ENCODE measurements at regions not wholly inside any gene's neighbourhood (a gene's known extent, or its start where the extent isn't known, plus 50 kb on each side); places are given as distances from the start of the nearest gene placed in this dataset.

DNA sequence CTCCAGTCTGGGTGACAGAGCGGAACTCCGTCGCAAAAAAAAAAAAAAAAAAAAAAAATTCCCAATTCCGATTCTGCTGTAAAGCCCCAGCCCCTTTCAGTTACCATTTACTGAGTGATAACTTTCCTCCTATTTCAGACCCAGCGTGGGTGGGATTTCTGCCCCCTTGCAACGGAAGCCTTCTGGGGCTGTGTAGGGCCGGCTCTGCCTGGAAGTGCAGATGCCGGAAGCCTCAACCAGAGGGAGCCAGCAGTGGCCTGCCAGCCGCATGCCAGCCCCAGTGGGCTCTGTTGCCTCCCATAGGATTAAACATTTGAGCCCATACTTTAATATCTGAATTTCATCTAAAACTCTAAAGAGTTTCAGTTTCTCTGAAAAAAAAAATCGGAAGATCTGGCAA, 60.0 kb upstream of the NUP50 start:
- no peak for FAIRE-seq
- Histone ChIP-seq H3K9me1 (ENCODE audit: control insufficient read depth, insufficient read depth, low read length) (no peaks in the 10 kb centered on the region), H2AFZ (ENCODE audit: low read depth, low read length) (no peak overlapping the region), H3K4me2 (ENCODE audit: insufficient read depth, low read length) (no peak overlapping the region), H3K9me3 (replicated peaks; ENCODE audit: control insufficient read depth, insufficient read depth, low read depth, low read length) (no peaks in the 10 kb centered on the region), H3K36me3 (ENCODE audit: control insufficient read depth, insufficient read depth, low read length) (no peaks in the 10 kb centered on the region), H3K9ac (ENCODE audit: insufficient read depth in 1 of 2, low read depth in 2 of 2, low read length in 2 of 2) (no peak overlapping the region), H3K4me3 (no peak overlapping the region), H4K20me1 (replicated peaks; ENCODE audit: control insufficient read depth, insufficient read depth, low read length) (no peaks in the 10 kb centered on the region), H3K27ac (ENCODE audit: extremely low read depth, low read depth, low read length) (no peak overlapping the region), H3K79me2 (ENCODE audit: control insufficient read depth, insufficient read depth, low read length) (no peaks in the 10 kb centered on the region), H3K27me3 (ENCODE audit: control insufficient read depth in 2 of 2, insufficient read depth in 2 of 2, low read length in 2 of 2) (peaks cover 2 to 19% of the 10 kb centered on the region in 2 experiments; a peak in 3 of 5 replicates), H3K4me1 (replicated peaks in 1 of 2; ENCODE audit: control insufficient read depth in 2 of 2, insufficient read depth in 2 of 2, low read length in 2 of 2) (no peaks in the 10 kb centered on the region; a peak in 1 of 5 replicates)
- no peak for DNase-seq (ENCODE audit: extremely low read depth in 1 of 4, low spot score in 3 of 4)
- TF ChIP-seq, protein P1, sequence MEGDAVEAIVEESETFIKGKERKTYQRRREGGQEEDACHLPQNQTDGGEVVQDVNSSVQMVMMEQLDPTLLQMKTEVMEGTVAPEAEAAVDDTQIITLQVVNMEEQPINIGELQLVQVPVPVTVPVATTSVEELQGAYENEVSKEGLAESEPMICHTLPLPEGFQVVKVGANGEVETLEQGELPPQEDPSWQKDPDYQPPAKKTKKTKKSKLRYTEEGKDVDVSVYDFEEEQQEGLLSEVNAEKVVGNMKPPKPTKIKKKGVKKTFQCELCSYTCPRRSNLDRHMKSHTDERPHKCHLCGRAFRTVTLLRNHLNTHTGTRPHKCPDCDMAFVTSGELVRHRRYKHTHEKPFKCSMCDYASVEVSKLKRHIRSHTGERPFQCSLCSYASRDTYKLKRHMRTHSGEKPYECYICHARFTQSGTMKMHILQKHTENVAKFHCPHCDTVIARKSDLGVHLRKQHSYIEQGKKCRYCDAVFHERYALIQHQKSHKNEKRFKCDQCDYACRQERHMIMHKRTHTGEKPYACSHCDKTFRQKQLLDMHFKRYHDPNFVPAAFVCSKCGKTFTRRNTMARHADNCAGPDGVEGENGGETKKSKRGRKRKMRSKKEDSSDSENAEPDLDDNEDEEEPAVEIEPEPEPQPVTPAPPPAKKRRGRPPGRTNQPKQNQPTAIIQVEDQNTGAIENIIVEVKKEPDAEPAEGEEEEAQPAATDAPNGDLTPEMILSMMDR (IDR thresholded peaks at IDR 0.05 in 2 of 3, conservative IDR thresholded peaks at IDR 0.05 in 1 of 3; ENCODE audit: insufficient read depth in 2 of 3, low read depth in 1 of 3, low read length in 3 of 3): 0 out of 6 replicates have a peak, but pooled peaks of 1 of the 3 experiments have one; percentile 8
- no peak for TF ChIP-seq SMAD2 (IDR thresholded peaks at IDR 0.05; ENCODE audit: low read depth, low read length)
- intact Hi-C loops (cut with micrococcal nuclease): loop anchor here (10.0 kb wide), 1 partner anchor 101 kb away; no protein-coding TSS in a partner anchor
- ChIA-PET CTCF (ENCODE audit: low intra/inter-chr PET ratio) (no interaction called here), POLR2A (no interaction called here)
- in situ Hi-C loops (cut with MboI): loop anchor here (10.0 kb wide), 2 partner anchors 51 to 351 kb away; no protein-coding TSS in a partner anchor
- no peak; the same call in 2 of the 3 replicates for ATAC-seq
- no TSS peak for BruUV-seq (replicated peaks)
- WGBS (ENCODE audit: insufficient coverage, low coverage, missing lambda C conversion rate): 9% methylated on average over 6 of the region's 10 CpGs

DNA sequence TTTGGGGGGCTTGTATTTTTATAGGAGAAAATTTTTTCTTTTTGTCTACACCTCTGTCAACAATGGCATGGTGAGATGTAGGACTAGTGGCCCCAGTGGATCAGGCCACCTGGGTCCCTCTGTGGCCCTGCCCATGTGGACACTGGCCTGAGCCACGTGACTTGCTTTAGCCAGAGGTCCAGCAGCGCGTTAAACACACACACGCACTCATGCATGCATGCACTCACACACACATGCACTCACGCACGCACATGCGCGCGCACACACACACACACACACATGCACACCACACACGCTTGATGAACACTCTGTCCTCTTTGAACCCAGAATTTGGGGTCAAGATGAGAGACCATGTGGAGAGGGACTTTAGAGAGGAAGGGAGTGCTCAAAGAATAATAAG, 59.4 kb upstream of the NUP50 start:
- ChIA-PET CTCF (ENCODE audit: low intra/inter-chr PET ratio) (no interaction called here), POLR2A (no interaction called here)
- no peak for FAIRE-seq

More for the DNA sequence above, 59.4 kb upstream of the NUP50 start:
- Histone ChIP-seq H3K27ac (ENCODE audit: extremely low read depth, low read depth, low read length) (no peak overlapping the region), H3K9me1 (ENCODE audit: control insufficient read depth, insufficient read depth, low read length) (no peaks in the 10 kb centered on the region), H2AFZ (ENCODE audit: low read depth, low read length) (no peak overlapping the region), H3K4me1 (replicated peaks in 1 of 2; ENCODE audit: control insufficient read depth in 2 of 2, insufficient read depth in 2 of 2, low read length in 2 of 2) (no peaks in the 10 kb centered on the region; a peak in 1 of 5 replicates), H4K20me1 (replicated peaks; ENCODE audit: control insufficient read depth, insufficient read depth, low read length) (no peaks in the 10 kb centered on the region), H3K27me3 (ENCODE audit: control insufficient read depth in 2 of 2, insufficient read depth in 2 of 2, low read length in 2 of 2) (peaks cover 2 to 19% of the 10 kb centered on the region in 2 experiments; a peak in 3 of 5 replicates), H3K4me3 (no peak overlapping the region), H3K9me3 (replicated peaks; ENCODE audit: control insufficient read depth, insufficient read depth, low read depth, low read length) (no peaks in the 10 kb centered on the region), H3K4me2 (ENCODE audit: insufficient read depth, low read length) (no peak overlapping the region), H3K79me2 (ENCODE audit: control insufficient read depth, insufficient read depth, low read length) (no peaks in the 10 kb centered on the region), H3K9ac (ENCODE audit: insufficient read depth in 1 of 2, low read depth in 2 of 2, low read length in 2 of 2) (no peak overlapping the region), H3K36me3 (ENCODE audit: control insufficient read depth, insufficient read depth, low read length) (no peaks in the 10 kb centered on the region)
- TF ChIP-seq TEAD2 (tag; IDR thresholded peaks at IDR 0.05): no peak
- ATAC-seq (no peak), DNase-seq (ENCODE audit: extremely low read depth in 1 of 4, low spot score in 3 of 4) (no peak)
- intact Hi-C loops (cut with micrococcal nuclease): loop anchor here (10.0 kb wide), 1 partner anchor 100 kb away; no protein-coding TSS in a partner anchor
- in situ Hi-C loops (cut with MboI): loop anchor here (10.0 kb wide), 2 partner anchors 50 to 350 kb away; no protein-coding TSS in a partner anchor
- WGBS (ENCODE audit: insufficient coverage, low coverage, missing lambda C conversion rate): 37% methylated on average over 6 of the region's 10 CpGs
- BruUV-seq (replicated peaks): no TSS peak
